ENCODE measurements at regions not wholly inside any gene's neighbourhood (a gene's known extent, or its start where the extent isn't known, plus 50 kb on each side); places are given as distances from the start of the nearest gene placed in this dataset.

DNA sequence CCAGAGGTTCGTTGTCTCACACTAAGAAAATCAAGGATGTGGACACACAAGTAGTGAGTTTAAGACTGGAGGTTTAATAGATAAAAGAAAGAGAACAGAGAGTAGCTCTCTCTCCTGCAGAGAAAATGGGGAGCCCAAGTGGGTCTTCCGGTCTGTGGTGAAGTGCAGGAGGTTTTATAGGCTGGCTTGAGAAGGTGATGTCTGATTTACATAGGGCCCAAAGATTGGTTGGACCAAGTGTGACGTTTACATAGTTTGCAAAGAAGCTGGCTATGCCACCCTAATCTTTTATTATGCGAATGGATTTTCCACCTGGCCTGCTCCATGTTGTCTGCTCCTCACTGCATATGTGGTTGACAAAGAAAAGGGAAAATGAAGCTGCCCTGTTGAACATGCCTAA lies 430.4 kb upstream of the TRIB2 start:
- TF ChIP-seq CTCF (IDR thresholded peaks at IDR 0.05; ENCODE audit: low read depth, low read length) (no peak), EZH2phosphoT487 (IDR thresholded peaks at IDR 0.05; ENCODE audit: low read depth) (no peak)
